ENCODE measurements at regions not wholly inside any gene's neighbourhood (a gene's known extent, or its start where the extent isn't known, plus 50 kb on each side); places are given as distances from the start of the nearest gene placed in this dataset.

GRCh38 chr15:77737238-77738037, 104.7 kb upstream of the LINGO1 start:
- DNase-seq (ENCODE audit: low read depth), result no peak

DNA sequence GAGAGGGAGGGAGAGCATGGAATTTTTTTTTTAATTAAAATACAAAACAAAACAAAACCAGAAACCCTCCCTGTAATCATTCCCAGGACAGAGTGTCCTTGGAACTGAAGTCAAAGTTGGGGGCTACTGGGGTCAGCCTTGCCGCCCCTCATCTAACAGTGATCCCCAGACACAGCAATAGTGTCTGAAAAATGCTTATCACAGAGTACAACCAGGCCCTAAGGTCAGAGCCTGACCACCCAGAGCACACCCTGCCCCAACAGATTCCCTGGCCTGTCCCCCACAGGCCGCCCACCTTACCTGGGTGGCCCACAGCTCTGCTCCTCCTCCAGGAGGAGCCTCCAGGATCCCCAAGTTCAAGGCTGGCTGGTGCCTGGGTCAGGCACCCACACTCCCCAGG, 101.6 kb upstream of the LINGO1 start:
- DNase-seq (ENCODE audit: low read depth), result no peak

- no peak for DNase-seq (ENCODE audit: low read depth)
Measured at GRCh38 chr15:77733579-77734300, 101.0 kb upstream of the LINGO1 start.

DNA sequence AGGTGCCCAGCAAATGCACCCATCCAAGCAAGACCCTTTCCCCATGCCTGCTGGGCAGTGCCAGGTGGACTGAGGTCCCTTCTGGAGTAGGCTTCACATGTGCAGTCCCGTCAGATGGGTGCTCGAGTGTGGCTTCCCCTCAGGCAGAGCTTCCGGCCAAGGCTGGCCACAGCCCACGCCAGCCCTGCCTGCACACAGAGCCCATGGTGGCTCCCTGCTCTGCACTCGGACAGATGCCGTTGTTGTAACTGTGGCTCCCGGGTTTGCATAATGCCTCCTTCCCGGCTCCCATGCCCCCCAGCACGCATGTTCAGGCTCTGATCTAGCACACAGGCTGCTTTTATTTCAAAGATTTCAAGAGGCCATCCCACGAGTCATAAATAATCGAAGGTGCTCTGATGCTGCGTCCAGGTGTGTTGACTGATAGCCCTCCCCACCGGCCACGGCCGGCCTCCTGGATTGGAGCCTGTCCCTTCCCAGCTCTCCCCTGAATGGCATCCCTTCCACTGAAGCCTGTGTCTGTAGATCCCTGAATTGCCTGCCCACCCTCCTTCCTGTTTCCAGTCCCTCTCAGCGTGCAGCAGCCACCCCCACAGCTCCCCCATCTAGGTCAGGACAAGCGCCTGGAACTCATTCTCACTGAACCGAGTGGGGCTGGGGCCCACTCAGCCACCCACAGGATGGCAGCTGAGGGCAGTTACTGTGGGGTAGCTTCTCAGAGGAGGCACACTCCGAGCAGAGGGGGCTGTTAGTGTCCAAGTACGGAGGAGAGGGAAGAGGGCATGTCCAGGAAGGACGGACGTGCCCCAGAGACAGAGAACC, 100.0 kb upstream of the LINGO1 start:
- DNase-seq (ENCODE audit: low read depth), result no peak

DNA sequence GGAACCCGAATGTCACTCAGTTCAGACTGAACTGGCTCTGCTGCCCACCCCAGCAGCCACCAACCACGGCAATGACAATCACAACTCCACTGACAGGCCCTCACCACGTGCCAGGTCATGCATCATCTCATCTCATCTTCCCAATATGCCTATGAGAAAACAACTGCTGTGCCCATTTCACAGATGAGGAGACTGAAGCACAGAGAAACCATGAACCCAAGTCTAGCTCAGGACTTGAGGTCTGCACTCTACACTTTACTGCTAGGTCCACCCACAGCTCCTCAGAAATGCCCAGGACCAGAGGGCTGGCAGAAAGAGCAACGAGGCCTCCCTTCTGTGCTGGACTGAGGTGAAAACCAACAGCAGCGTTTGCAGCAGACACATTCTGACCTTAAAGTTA, 99.2 kb upstream of the LINGO1 start:
- no peak for DNase-seq (ENCODE audit: low read depth)

DNA sequence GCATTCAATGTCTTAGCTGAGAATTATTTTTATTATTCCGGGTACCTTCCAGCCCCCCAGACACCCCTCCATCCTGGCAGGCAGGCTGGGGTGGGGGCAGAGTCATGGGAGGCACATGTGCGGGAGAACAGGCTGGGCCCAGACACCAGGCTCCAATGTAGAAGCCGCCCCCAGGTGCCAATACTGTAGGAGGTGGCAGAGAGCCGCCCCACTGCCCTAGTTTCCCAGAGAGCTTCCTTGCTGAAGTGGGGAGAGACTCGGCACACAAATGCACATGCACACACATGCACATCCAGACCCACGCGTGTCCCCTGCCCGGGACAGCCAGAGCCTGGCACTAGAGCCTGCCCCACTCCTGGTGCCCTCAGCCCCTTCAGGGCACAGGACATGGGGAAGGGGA, 98.4 kb upstream of the LINGO1 start:
- no peak for DNase-seq (ENCODE audit: low read depth)

GRCh38 chr15:77727635-77728304, 95.1 kb upstream of the LINGO1 start:
- DNase-seq (ENCODE audit: low read depth), result no peak

DNA sequence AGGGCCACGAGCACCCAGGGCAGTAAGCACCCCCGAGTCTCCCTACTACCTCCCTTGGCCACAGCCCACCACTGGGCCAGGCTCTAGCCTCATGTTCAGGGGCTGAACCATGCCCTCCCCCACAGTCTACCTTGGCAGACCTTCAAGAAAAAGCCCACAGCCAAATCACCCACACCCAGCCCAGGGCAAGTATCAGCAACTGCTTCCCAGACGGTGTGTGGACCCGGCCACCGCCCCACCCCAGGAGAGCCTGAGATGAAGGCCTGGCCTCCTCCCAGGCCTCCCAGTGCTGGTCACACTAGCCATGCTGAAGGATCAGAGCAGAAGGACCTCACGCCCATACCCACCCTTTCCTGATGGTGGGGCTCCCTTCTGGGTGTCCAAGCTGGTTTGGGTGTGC, 92.0 kb upstream of the LINGO1 start:
- no peak for DNase-seq (ENCODE audit: low read depth)

- no peak for DNase-seq (ENCODE audit: low read depth)
Measured at GRCh38 chr15:77723756-77724155, 91.0 kb upstream of the LINGO1 start.

DNA sequence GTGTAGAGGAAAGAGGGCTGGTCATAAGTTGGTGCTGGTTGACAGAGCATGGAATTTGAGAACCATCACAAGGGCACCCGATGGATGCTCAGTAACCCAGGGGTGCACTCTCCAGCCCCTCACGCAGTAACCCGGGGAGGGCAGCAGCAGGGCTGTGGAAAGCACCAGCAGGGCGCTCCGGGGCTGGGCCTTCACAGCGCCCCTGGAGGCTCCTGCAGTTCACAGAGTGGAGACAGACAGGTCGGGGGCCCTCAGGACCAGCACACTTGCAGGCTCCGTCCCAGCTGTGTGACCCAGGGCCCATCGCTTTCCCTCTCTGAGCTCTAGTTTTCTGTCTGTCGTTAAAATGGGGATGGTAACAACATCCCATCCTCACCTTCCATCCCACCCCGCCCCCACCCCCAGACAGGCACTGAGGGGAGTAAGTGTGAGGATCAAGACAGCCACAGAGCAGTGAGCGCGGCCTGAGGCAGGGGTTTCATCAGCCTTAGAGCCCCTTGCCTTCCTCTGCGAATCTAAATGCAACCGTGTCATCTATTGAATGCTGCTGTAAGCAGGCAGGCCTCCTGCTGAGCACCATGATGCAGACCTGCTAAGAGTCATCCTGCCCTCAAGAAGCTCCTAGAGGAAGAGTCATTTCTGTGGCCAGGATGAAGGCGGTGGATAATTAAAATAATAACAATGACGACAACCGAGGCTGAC, 90.2 kb upstream of the LINGO1 start:
- no peak for DNase-seq (ENCODE audit: low read depth)

- no peak for DNase-seq (ENCODE audit: low read depth)
Measured at GRCh38 chr15:77721963-77722362, 89.3 kb upstream of the LINGO1 start.

DNA sequence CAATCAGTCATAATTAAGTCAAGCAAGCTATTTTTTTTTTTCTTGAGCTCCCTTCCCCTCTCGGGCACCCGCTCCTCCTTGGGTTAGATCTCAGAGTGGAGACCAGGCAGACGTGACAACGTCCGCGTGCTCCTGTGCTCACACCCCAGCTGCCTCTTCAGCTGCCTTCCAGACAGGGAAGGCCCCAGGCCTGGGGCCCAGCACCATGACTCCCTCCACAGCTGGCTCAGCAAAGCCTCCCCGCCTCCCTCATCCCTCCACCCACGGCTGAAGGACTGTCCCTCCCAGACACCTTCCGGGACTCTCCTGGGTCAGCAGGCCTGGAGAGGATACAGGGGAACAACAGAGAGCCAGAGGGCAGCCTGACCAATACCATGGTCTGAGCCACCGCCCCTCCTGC, 87.9 kb upstream of the LINGO1 start:
- peak; percentile 13 for DNase-seq (ENCODE audit: low read depth)

GRCh38 chr15:77720173-77720572, 87.5 kb upstream of the LINGO1 start:
- DNase-seq (ENCODE audit: low read depth), result no peak

DNA sequence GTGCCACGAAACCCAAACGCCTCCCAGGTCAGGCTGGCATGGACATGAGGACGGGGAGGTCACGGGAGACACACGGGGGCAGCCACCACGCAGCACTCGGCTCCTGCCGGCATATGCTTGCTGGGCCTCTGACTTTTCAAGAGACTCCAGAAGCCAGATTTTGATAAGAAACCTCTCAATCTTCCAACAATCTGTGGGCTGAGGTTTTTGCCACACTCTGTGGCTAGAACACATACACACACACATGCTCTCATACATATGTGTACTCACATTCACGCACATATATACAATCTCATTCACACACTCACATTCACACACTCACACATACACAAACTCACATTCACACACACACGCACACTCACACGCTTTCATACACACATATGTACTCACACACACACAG, 86.7 kb upstream of the LINGO1 start:
- DNase-seq (ENCODE audit: low read depth), result no peak

GRCh38 chr15:77717333-77717990, 84.8 kb upstream of the LINGO1 start:
- DNase-seq (ENCODE audit: low read depth), result no peak

GRCh38 chr15:77716632-77717332, 84.1 kb upstream of the LINGO1 start:
- no peak for DNase-seq (ENCODE audit: low read depth)

DNA sequence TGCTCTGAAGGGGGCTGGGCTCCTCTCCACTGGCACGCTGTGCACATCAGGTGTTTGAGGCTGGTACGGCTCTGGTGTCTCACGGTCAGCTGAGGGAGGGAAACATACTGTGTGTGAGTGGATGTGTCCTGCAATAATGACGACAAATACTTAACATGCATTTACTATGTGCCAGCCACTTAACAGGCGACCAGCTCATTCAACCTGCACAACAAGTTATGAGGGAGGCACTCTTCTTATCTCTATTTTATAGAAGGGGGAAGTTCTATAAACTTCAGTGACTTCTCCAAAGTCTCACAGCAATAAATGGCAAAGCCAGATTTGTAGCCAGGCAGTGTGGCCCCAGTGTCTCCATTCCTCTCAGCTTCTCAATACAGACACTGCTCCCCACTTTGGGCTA, 83.1 kb upstream of the LINGO1 start:
- no peak for DNase-seq (ENCODE audit: low read depth)

DNA sequence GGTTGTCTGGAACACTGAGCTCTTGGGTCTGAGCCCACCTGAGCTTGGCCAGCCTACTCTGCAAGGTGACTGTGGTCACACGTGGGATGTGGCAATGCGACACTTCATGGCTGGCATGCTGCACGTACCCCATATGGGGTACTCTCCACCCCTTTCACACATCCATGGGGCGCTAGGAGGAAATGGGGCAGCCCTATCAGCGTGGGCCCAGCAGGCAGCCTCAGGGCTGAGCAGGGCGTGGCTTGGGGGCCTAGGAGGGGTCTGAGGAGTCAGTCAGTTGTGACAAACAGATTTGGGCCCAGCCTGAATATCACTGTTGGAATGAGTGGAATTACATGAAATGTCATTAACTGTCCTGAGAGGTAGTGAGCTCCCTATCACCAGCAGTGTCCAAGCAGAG, 82.3 kb upstream of the LINGO1 start:
- no peak for DNase-seq (ENCODE audit: low read depth)

- DNase-seq (ENCODE audit: low read depth), result no peak
Measured at GRCh38 chr15:77714555-77714954, 81.8 kb upstream of the LINGO1 start.

DNA sequence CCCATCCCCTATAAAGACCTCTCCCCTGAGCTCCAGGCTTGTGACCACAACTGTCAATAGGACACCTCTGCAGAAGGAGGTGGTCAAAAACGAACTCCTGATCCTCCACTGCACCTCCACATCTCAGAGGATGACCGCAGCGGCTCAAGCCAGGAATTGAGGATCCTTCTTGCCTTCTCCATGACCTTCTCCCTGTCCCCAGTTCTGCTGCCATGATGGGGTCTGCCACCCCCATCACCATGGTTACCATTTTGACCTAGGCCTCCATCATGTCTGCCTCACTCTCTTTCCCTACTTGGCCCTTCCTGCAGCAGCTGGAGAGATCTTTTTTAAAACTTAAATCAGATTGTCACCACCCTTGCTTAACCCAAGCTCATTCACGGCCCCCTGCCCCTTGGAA, 81.3 kb upstream of the LINGO1 start:
- DNase-seq (ENCODE audit: low read depth), result no peak

Measured in RPMI7951 (cell line).